CD14-positive monocyte (primary cell): ENCODE measurements at regions not wholly inside any gene's neighbourhood (a gene's known extent, or its start where the extent isn't known, plus 50 kb on each side); places are given as distances from the start of the nearest gene placed in this dataset.

Experiments used
- DNase-seq, 3 donors: peaks; one replicate each; pipeline ENCODE4 v3.0.0-alpha.2; 2011 to 2022
- H2AFZ ChIP-seq: 2 replicates; pipeline ENCODE4 v1.6.0; 2012; ENCODE audit warnings: mild to moderate bottlenecking, low read depth, low read length, inconsistent platforms; ENCODE audit not compliant: insufficient read depth, poor library complexity, severe bottlenecking
- H3K27ac ChIP-seq, 2 donors: 1 replicate in 1 of 2; 2 replicates in 1 of 2; pipeline ENCODE4 v1.5.1; 2012 to 2013; ENCODE audit warnings: low read length in 2 of 2, control low read depth in 1 of 2, inconsistent platforms in 1 of 2, low read depth in 1 of 2, mild to moderate bottlenecking in 1 of 2
- H3K27me3 ChIP-seq, 2 donors: one replicate each; pipeline versions ENCODE4 v1.6.0 to v1.6.1; 2011 to 2013; ENCODE audit warnings: low read length in 2 of 2; ENCODE audit not compliant: control insufficient read depth in 2 of 2, insufficient read depth in 2 of 2
- H3K36me3 ChIP-seq, 2 donors: replicated peaks in 1 of 2; 1 replicate in 1 of 2; 2 replicates in 1 of 2; pipeline versions ENCODE4 v1.5.1 to v1.6.1; 2012 to 2013; ENCODE audit warnings: low read length in 2 of 2, control low read depth in 1 of 2, inconsistent platforms in 1 of 2, mild to moderate bottlenecking in 1 of 2; ENCODE audit not compliant: insufficient read depth in 2 of 2, control insufficient read depth in 1 of 2
- H3K4me1 ChIP-seq, 2 donors: 1 replicate in 1 of 2; 2 replicates in 1 of 2; pipeline versions ENCODE4 v1.5.1 to v1.6.1; 2012 to 2013; ENCODE audit warnings: low read length in 2 of 2, control low read depth in 1 of 2, inconsistent platforms in 1 of 2, mild to moderate bottlenecking in 1 of 2, moderate library complexity in 1 of 2; ENCODE audit not compliant: insufficient read depth in 2 of 2, control insufficient read depth in 1 of 2
- H3K4me2 ChIP-seq: replicated peaks from 2 replicates; pipeline ENCODE3; 2012; ENCODE audit warnings: low read length, moderate library complexity, mild to moderate bottlenecking; ENCODE audit not compliant: poor library complexity, severe bottlenecking; ENCODE audit errors: extremely low read depth
- H3K4me3 ChIP-seq, 3 experiments: fragments of 200-600 bp in 1 of 3; sonication (generic) in 1 of 3; replicated peaks in 1 of 3; 1 replicate in 2 of 3; 2 replicates in 1 of 3; pipeline ENCODE4 v1.5.1; 2011 to 2013; ENCODE audit warnings: low read length in 3 of 3, mild to moderate bottlenecking in 3 of 3, control low read depth in 2 of 3, low read depth in 2 of 3, inconsistent platforms in 1 of 3, moderate library complexity in 1 of 3
- H3K79me2 ChIP-seq: 2 replicates; pipeline ENCODE4 v1.6.0; 2012; ENCODE audit warnings: mild to moderate bottlenecking, control low read depth, inconsistent platforms, low read length, moderate library complexity; ENCODE audit not compliant: insufficient read depth
- H3K9ac ChIP-seq: 2 replicates; pipeline ENCODE4 v1.6.0; 2017; ENCODE audit warnings: low read length, mild to moderate bottlenecking; ENCODE audit not compliant: insufficient read depth, poor library complexity, severe bottlenecking
- H3K9me3 ChIP-seq, 2 donors: replicated peaks in 1 of 2; 1 replicate in 1 of 2; 2 replicates in 1 of 2; pipeline versions ENCODE4 v1.5.1 to v1.6.1; 2012 to 2013; ENCODE audit warnings: low read length in 2 of 2, control low read depth in 1 of 2; ENCODE audit not compliant: control insufficient read depth in 1 of 2, insufficient read depth in 1 of 2
- H4K20me1 ChIP-seq: 2 replicates; pipeline ENCODE4 v1.6.0; 2012; ENCODE audit warnings: mild to moderate bottlenecking, low read length, control low read depth, moderate library complexity; ENCODE audit not compliant: insufficient read depth
- H3K27ac Mint-ChIP-seq, 7 donors: one replicate each; pipeline ENCODE4 v1.8.0; 2020; ENCODE audit warnings: mild to moderate bottlenecking in 7 of 7, mixed read lengths in 7 of 7, moderate library complexity in 6 of 7, inconsistent platforms in 2 of 7
- H3K27me3 Mint-ChIP-seq, 3 donors: one replicate each; pipeline ENCODE4 v1.8.0; 2021 to 2022; ENCODE audit warnings: low read depth in 3 of 3, mild to moderate bottlenecking in 3 of 3, mixed read lengths in 3 of 3, moderate library complexity in 3 of 3, inconsistent platforms in 1 of 3
- H3K36me3 Mint-ChIP-seq, 2 donors: one replicate each; pipeline ENCODE4 v1.8.0; 2020; ENCODE audit warnings: mixed read lengths in 2 of 2, inconsistent platforms in 1 of 2, mild to moderate bottlenecking in 1 of 2
- H3K4me1 Mint-ChIP-seq: one replicate; pipeline ENCODE4 v1.8.0; 2020; ENCODE audit warnings: mild to moderate bottlenecking, mixed read lengths
- H3K4me3 Mint-ChIP-seq, 2 donors: one replicate each; pipeline ENCODE4 v1.8.0; 2020; ENCODE audit warnings: mild to moderate bottlenecking in 2 of 2, mixed read lengths in 2 of 2, moderate library complexity in 1 of 2
- H3K9me3 Mint-ChIP-seq, 7 donors: one replicate each; pipeline ENCODE4 v1.8.0; 2020 to 2022; ENCODE audit warnings: mixed read lengths in 7 of 7, mild to moderate bottlenecking in 6 of 7, moderate library complexity in 6 of 7, inconsistent platforms in 2 of 7
- CTCF ChIP-seq: fragments of 200-600 bp; IDR thresholded peaks from one replicate; pipeline ENCODE4 v1.8.0; 2022; ENCODE audit warnings: antibody characterized with exemption, mild to moderate bottlenecking
- WGBS: methylation state at CpG from one replicate; pipeline ENCODE4 v1.1.5; 2013; ENCODE audit warnings: missing lambda C conversion rate; ENCODE audit not compliant: insufficient coverage; 5-methylcytosine and 5-hydroxymethylcytosine counted together
- intact Hi-C, 2 donors: fragments of 100-400 bp; cut with micrococcal nuclease; formaldehyde crosslinking; loops; one replicate each; pipeline versions ENCODE4 v1.15.0 to v1.15.1; 2023

- Histone ChIP-seq H3K27me3 (no peaks in the 10 kb centered on the region), H3K9me3 (peaks cover 0 to 12% of the 10 kb centered on the region in 2 donors), H3K36me3 (no peaks in the 10 kb centered on the region), H3K9ac (no peak overlapping the region), H4K20me1 (no peaks in the 10 kb centered on the region), H2AFZ (no peak overlapping the region), H3K27ac (no peak overlapping the region), H3K79me2 (no peaks in the 10 kb centered on the region), H3K4me3 (no peak overlapping the region), H3K4me2 (no peak overlapping the region), H3K4me1 (no peaks in the 10 kb centered on the region)
- H3K4me1 Mint-ChIP-seq = no peaks in the 10 kb centered on the region
- intact Hi-C loops = no loop called here
- no peak overlapping the region for H3K4me3 Mint-ChIP-seq
- H3K27me3 Mint-ChIP-seq = no peaks in the 10 kb centered on the region
- peaks cover 0 to 7% (median 3%) of the 10 kb centered on the region in 7 donors for H3K9me3 Mint-ChIP-seq
- TF ChIP-seq CTCF = no peak
- DNase-seq = no peak
- no peaks in the 10 kb centered on the region for H3K36me3 Mint-ChIP-seq
- H3K27ac Mint-ChIP-seq = no peak overlapping the region
- WGBS = no CpG with 5 or more reads among the region's 1 CpG
Measured at GRCh38 chr15:46556010-46556409, 921.2 kb downstream of the SQOR start.

DNA sequence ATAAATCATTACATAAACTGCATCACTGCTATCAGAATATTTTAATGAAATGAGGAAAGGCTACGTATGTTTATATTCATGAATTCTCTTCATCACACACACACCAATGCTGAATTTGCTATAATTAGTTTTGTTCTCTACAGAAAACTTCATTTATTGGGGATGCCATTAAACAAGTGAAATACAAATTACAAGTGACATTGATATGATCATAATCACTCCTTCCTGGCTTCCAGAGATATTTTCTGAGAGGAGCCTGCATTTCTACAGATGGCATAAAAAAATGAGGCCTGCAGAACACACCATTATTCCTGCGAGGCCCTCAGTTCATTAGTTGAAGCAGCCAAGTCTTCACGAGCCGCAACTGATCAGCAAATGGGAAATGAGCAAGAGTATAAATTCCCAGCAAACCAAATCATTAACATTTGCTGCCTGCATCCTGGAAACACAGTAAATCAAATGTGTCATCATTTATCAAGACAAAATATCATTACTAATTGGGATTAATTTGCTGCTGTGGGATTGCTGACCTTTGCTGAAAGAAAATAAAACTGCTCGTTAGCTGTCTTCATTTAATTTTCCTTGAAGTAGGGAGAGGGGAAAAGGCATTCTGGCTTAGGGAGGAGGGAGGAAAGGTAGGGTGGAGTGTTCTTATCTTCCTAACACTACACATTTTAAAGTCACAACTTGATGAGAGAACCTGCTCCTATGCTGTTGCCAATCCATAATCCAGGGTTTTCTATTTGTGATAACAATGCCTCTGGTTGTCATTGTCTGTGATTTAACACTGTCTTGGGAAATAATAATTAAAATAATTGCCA is 921.9 kb downstream of the SQOR start:
- no peak overlapping the region for H3K4me3 Mint-ChIP-seq

More for the DNA sequence above, 921.9 kb downstream of the SQOR start:
- H3K27me3 ChIP-seq = no peaks in the 10 kb centered on the region
- H3K4me2 ChIP-seq = no peak overlapping the region
- peaks cover 0 to 10% of the 10 kb centered on the region in 2 donors for H3K9me3 ChIP-seq
- TF ChIP-seq CTCF = no peak
- H3K79me2 ChIP-seq = no peaks in the 10 kb centered on the region
- H3K4me1 ChIP-seq = no peaks in the 10 kb centered on the region
- no peak overlapping the region for H3K4me3 ChIP-seq
- H3K9me3 Mint-ChIP-seq = peaks cover 0 to 7% (median 5%) of the 10 kb centered on the region in 7 donors
- H3K27ac Mint-ChIP-seq = no peak overlapping the region
- H3K9ac ChIP-seq = no peak overlapping the region
- no peaks in the 10 kb centered on the region for H3K36me3 Mint-ChIP-seq
- no peaks in the 10 kb centered on the region for H4K20me1 ChIP-seq
- H3K4me1 Mint-ChIP-seq = no peaks in the 10 kb centered on the region
- no peaks in the 10 kb centered on the region for H3K27me3 Mint-ChIP-seq
- no peak overlapping the region for H3K27ac ChIP-seq
- intact Hi-C loops = no loop called here
- no peak overlapping the region for H2AFZ ChIP-seq
- no peak for DNase-seq
- no peaks in the 10 kb centered on the region for H3K36me3 ChIP-seq
- no CpG with 5 or more reads among the region's 5 CpGs for WGBS
